HG03097 (cell line): ENCODE measurements at regions not wholly inside any gene's neighbourhood (a gene's known extent, or its start where the extent isn't known, plus 50 kb on each side); places are given as distances from the start of the nearest gene placed in this dataset.

ENCODE experiments used
- ATAC-seq: cut with Tn5 transposase; IDR thresholded peaks from one replicate; pipeline ENCODE4 v1.9.1; 2021; ENCODE audit not compliant: unreplicated experiment, low FRiP score

DNA sequence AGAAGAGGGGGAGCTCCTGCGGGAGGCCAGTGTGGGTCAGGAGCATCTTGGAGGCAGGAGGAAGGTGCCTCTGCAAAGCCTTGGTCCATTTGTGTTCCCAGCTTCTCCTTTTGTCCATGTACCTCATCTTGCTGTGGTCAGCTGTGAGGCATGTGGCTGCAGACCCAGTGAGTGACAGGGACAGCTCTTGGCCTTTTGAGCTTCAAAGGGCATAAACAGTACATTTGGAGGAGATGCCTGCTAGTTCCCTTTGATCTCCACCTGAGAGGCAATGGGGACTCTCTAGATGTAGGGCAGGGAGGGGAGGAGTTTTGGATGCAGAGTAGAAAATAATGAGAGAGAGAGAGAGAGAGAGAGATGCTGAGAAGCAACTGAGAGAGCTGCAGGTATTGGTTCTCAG, 270.0 kb downstream of the TLE3 start:
- ATAC-seq = no peak

DNA sequence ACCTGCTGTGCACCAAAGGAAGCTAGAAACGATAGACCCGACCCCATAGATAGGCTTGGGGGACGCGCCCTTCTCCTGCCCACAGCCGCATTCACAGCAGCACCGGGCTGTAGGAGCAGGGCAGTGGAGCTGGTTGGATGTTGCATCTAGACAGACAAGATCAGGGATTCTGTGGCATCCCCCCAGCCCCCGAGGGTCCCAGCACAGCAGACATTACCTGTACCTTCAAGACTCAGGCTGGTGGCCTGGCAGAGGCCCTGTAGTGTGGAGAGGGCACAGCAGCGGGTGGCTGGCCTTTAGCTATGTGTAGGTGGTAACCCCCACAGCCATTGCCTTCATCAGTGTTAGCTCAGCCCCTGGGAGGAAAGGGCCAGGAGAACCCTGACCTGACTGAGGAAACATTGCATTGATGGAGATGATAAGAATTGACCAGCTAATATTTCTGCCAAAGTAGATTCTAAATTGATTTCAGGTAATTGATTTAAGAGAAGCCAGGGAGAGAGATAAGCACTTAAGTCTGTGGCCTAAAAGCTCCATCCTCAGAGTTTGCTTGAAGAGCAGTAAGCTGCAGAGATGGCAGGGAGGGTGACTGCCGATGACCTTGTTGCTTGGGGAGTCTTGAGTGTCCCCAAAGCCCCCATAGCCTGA, 269.4 kb downstream of the TLE3 start:
- ATAC-seq = no peak

DNA sequence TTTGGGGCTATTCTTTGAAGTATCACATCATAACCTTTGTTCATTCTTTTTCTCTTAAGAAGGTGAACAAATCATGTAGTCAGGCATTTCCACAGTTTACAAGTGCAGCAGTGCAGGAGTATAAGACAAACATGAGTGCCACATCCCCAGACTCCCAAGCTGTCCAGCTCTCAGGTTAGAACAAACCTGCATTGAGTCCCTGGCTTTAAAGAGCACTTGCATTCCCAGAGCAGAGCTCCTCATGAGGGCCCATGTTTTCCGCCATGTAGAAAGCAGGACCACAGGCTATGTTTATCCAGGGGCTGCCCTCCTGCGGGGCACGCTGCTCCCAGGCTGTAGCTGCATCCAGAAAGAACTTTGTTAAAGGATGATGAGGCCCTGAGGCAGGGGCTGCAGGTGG, 267.7 kb downstream of the TLE3 start:
- no peak for ATAC-seq

DNA sequence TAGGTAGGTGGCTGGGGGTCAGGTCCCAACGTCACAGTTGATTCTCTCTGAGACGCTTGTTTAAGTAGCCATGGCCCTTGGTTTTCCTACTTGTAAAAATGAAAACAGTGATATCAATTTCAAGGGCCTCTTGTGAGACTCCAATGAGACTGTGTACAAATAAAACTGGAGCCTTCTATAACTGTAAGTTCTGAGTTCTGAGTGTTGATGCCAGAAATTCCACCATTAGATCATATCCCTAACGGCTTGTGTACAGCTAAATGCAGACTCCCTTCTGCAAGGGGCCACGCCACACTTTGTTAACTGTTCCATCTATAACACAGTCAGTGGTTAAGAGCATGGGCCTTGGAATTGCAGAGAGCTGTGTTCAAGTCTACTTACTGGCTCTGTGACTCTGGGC, 267.3 kb downstream of the TLE3 start:
- no peak for ATAC-seq

DNA sequence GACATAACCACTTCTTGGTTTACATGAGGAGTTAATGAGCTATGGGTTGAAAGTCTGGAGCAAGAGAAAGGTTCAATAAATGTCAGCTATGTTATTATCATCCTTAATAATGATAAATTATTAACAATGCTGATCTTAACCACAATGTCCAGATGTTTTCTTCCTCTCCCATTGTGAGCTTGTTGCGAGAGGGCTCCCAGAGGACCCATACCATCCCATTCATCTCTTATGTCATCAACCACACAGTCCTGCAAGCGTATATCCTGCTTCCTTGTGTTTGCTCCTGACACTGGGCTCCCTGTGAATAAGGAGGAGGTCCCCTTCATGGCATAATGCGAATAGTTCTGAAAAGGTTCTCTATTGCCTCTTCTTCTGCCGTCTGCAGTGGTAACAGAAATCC, 266.8 kb downstream of the TLE3 start:
- no peak for ATAC-seq

DNA sequence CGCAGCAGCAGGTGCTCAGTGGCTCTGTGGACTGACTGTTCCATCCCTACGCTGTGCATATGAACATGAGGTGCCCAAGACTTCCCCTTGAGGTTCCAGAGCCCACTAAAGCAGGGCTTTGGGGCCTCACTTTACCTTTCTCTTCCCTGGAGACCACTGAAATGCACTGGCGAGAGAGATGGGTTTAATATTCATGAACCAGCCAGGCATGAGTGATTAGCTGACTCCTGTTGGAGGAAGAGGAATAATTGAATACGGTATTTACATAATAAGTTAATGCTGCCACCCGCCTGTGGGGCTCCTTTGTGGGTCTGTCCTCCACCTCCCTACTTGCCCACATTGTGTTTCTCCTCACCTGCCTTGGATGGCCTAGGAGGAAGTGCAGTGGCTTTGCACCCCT, 263.4 kb downstream of the TLE3 start:
- no peak for ATAC-seq

DNA sequence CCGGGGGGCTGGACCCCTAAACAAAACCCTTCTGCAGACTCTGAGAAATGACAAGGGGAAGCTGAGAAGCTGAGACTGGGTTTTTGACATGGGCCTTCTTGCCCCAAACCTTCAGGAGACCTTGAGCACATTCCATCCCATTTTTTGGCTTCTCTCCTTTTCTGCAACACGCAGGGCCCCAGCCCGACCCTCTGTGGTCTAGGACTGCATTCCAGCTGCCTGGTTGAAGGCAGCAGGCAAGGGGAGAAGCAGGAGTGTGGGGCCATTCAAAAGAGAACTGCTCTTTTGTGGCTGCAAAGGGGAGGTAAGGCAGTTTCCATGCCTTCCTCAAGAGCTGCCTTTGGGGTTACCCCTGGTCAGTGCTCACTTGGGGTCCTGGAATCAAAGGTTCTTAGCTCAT, 263.0 kb downstream of the TLE3 start:
- no peak for ATAC-seq

DNA sequence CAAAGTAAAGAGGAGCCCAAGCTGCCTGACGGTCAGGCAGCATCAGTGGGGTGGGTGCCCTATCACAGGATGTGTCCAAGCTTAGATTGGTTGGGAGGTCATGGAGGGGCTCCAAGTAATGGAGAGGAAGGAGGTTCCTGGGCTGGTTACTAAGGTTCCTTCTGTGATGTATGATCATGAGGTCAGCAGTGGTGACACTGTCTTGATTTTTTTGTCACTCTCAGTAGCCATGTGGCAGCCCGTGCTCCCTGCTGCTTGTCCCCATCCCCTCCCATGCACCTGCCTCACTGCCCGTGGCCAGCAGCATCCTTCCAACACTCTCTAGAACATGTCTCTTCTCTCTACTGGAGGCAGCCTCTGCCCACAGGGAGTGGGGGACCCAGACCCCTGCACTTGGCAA, 261.7 kb downstream of the TLE3 start:
- ATAC-seq = no peak

DNA sequence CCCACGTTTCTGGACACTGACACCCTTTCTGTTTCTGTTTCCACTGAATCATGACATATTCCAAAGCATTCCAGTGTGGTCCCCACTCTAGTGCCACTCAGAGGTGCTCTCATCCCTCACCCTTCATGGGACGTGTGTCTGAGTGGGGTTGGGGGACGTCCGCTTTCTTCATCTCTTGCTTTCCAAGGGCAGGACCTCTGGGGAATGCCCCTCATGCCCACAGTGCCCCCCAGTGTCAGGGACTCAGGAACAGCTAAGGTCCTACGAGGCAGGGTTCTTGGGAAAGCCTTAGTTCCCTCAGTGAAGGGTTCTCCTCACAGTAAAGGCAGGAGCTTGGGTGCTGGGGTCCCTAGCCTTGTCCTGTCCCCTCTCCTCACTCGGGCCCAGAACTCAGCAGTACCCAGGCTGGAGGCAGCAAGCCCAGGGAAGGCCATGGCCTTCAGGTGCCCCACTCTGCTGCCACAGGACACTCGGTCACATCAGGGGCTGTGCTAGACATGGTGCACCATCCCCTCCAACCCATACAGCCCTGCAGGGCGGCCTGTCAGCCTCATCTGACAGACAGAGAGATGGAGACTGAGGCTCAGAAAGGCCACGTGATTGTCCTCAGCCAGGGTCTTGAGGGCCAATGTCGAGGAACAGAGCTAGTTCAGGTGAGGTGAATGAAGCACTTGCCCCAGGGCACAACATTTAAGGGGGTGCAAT, 261.0 kb downstream of the TLE3 start:
- ATAC-seq = no peak

DNA sequence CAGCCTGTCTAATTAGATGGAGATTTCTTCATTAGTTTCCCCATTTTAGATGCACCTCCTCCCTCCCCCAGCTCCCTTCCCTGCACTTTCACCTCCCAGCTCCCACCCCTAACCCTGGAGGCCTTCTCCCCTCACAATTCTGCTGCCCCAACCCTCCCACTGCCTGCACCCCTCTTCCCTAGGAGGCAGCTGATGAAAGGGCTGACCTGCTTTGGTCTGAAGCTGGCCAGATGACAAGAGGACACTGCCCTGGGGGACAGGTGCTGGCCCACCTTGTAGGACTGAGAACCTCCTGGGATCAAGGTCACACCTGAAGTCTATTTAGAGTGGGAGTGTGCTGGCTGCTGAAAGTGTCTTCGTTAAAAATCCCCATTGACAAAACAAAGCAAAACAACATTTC, 259.4 kb downstream of the TLE3 start:
- no peak for ATAC-seq

DNA sequence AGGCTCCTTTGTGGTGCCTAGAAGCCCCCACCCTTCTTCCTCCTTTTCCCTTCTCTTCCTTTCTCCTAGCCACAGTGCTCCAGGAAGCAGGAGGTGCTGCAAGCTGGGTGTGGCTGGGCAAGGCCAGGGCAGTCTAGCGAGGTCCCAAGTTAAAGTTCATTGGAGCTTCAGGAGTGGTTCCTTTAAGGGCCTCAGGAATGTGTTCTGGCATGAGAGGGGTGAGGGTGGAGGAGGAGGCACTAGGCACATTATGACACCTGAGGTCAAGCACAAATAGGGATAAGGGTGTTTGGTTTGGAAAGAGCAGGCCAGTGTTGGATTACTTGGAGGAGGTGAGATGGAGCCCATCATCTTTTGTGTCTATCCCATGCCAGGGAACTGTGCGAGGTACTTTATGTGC, 258.7 kb downstream of the TLE3 start:
- no peak for ATAC-seq

DNA sequence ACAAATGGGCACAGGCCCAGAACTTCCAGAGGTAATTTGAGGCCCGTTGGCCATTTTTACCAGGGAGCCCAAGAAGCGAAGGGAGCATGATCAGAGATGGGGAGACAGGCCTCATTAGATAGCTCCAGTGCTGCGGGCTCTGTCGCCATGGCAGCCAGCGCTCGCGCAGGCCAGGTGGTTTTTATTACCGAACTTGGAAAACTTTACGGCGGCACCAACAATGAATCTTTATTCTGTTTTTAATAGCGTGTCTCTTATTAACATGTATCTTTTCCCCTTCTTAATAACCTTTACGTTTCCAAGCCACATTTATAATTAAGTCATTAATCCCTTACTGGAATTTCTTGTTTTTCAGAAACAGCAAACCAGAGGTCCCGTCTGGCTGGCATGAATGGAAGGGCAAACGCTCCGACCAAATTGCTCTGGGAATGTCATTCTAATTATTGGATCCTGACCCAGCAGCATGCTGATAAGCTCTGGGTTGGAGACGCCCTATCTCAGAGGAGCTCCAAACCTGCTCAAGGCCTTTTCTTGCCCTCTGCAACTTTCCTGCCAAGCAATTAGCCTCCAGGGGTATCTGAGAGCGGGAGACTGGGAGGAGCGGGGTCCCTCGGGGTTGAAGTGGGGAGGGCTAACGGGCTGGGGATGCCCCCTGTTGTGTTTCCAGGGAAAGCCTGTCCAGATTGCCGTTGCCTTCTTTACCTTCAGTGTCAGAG, 256.4 kb downstream of the TLE3 start:
- no peak for ATAC-seq

DNA sequence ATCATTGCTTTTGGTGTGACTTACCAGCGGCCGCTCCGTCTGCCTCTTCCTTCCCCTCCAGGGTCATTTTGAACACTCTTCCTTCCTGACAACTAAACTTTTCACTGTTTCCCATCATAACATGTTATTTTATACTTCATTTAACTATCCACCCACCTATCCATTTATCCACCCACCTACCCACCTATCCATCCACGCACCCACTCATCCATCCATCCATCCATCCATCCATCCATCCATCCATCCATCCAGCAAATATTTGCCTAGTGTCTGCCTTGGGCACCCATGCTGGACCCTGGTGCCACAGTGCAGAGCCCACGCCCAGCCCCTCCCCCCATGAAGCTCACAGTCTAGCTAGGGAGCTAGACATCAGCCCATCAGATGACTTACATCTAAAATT, 254.9 kb downstream of the TLE3 start:
- ATAC-seq = no peak

DNA sequence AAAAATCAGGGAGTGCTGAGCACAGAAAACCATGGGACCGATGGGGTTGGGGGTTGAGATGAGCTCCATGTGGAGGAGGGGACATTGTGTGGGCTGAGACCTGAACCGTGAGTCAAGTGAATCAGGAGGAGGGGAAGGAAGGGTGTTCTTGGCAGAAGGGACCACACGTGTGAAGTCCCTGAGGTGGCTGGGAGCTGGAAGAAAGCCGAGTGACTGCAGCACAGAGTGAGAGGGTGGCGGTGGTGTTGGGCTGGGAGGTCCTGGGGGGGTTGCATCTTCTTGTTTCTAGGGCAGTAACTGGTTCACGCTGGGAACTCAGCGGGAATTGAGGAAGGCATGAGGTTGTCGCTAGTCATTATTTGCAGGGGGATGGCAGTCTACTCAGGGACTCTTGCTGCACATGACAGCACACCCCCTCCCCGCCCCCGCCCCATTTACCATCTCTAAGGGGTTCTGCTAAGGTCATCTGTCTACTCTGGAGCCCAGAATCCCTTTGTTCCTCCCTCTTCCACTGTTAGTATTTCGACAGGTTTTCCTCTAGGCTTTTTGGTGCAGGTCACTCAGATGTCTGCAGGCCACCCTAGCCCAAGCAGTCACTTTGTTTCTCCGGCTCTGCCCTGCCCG, 254.3 kb downstream of the TLE3 start:
- ATAC-seq = no peak

DNA sequence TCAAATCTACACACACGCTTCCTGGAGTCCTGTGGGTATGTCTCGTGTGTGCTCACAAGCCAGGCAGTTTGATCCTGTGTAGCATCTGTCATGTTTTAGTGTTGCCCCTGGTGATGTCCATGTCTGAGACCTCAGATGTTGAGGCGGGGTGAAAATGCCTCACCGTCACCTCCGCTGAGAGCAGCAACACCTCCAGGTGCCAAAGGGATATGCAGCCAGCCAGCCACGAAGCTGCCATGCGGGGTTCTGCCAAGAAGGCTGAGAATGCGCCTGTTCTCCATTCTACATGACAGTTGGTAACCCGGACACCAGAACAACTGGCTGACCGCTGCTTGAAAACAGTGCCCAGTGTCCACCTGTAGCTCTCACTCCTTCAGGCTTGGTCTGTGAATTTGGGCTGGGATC, 253.8 kb downstream of the TLE3 start:
- no peak for ATAC-seq

DNA sequence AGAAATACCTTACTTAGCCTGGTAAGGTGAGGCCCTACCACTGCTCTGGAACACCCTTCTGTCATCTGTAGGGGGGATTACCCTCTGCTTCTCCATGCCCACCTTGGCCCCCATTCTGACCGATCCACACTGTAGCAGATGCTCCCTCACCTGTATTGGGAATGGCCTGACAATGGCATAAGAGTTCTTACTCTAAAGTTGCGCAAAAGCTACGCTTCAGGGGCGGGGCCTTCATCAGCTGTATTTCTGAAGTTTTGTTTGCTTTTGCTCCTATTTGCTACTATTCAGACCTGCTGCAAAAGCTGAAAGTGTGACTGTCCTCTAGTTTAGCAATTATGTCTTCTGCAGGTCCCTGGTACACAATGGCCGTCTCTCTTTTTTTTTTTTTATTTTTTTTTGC, 252.6 kb downstream of the TLE3 start:
- no peak for ATAC-seq

DNA sequence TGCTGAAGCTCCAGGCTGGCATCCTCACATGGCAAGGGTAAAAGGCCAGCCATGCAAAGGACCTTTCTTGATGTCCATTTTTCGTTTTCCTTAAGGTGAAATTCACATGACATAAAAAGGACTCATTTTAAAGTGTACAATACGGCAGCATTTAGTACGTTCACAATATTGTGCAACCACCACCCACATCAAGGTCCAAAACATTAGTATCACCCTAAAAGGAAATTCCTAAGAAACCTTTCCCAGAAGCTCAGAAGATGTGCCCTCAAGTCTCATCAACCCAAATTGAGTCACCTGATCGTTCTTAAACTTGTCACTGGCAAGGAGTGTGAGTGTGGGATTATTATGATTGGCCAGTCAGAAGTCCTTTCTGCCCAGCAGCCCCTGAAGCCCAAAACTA, 250.1 kb downstream of the TLE3 start:
- ATAC-seq = no peak

DNA sequence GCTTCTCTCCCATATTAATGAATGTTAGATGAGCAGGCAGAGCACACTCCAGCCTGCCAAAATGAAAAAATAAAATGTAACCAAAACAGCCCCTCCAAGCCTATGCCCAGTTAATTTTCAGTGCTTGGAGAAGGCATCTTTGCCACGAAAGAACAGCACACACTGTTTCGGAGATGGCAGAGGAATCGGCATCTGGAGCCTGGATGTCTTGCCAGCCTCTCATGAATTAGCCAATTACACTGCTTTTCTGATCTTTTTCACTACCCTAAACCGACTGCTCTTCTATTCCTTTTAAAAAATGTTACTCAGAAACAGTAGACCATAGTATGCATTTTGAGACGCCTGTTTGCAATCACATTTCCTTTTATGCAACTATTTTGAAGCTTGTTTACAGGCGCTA, 249.6 kb downstream of the TLE3 start:
- no peak for ATAC-seq

DNA sequence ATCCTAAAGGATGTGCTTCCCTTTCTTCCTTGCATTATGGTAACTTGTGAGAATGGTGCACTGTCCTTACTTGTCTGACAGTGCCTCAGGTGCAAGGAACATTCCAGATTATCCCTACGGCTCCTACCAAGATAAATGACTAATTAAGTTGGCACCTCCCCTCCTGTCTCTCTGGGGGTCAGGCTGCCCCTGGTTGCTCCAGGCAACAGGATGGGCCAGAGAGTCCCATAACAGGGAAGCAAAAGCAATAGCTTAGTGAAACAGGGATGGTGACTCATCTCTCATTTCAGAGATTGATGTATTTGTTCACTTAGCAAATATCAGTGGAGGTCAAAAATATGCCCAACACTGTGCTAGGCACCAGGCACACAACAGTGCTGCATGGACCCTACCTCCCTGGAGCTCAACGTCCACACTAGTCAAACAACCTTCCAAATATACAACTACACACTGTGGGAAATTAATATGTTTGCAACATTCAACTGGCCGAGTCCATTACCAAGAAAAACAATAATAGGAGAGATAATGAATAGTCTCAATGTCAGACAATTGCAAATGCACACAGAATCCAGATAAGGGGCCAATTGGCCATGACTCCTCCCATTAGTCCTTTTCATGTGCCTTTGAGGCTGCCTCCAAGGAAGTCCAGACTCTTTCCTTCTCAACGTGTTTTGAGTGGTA, 249.0 kb downstream of the TLE3 start:
- ATAC-seq = no peak

DNA sequence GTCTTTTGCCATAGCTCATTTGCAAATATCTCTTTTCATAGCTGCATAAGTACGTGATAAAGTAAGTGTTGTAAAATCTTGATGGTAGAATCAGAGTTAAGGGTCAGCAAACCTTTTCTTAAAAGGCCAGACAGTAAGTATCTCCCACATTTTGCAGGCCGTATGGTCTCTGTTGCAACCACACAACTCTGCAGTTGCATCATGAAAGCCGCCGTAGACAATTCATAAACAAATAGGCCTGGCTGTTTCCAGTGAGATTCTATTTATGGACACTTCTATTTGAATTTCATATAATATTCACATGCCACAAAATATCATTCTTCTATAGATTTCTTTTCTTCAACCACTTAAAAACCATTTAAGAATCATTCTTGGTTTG, 248.5 kb downstream of the TLE3 start:
- no peak for ATAC-seq

DNA sequence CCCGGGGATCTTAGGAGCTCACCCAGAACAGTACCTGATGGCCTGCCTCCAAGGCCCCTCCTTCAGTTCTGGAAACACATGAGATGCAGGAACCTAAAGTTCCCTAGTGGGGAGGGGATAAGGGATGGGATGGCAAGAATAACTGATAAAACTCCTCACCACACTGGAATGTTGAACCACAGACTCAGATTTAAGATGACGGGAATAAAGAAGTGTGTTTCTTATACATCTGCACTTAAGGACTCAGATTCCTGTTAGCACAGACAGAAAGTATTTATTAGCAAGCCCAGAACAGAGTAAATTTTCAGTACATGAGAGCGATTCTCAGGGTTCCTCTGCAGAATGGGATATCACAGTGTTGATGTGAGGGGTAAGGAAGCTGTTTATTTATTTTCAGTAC, 245.2 kb downstream of the TLE3 start:
- no peak for ATAC-seq
